ENCODE measurements at regions not wholly inside any gene's neighbourhood (a gene's known extent, or its start where the extent isn't known, plus 50 kb on each side); places are given as distances from the start of the nearest gene placed in this dataset.
"Not testable (repeated sequence)": the region's sequence is repeated elsewhere in the genome, so short reads cannot be mapped to it uniquely, and the experiment has no call there.

- no peak for TF ChIP-seq CTCF (IDR thresholded peaks at IDR 0.05; ENCODE audit: unreplicated experiment)
- H3K36me3 Mint-ChIP-seq (ENCODE audit: insufficient read depth), result no peaks in the 10 kb centered on the region
- peaks cover 21% of the 10 kb centered on the region for H3K4me1 Mint-ChIP-seq (ENCODE audit: low read depth)
- no peak for DNase-seq (ENCODE audit: low spot score, unreplicated experiment)
- no peak overlapping the region for H3K27ac Mint-ChIP-seq
- no peaks in the 10 kb centered on the region for H3K27me3 Mint-ChIP-seq
- no peak overlapping the region for H3K4me3 Mint-ChIP-seq (ENCODE audit: low read depth)
- H3K9me3 Mint-ChIP-seq (ENCODE audit: low read depth), result peaks cover 9% of the 10 kb centered on the region
These were observed 107.5 kb downstream of the SPP2 start for GRCh38 chr2:234157817-234158588.

- no peaks in the 10 kb centered on the region for H3K27me3 Mint-ChIP-seq
- peaks cover 11% of the 10 kb centered on the region for H3K4me1 Mint-ChIP-seq (ENCODE audit: low read depth)
- H3K9me3 Mint-ChIP-seq (ENCODE audit: low read depth), result peaks cover 9% of the 10 kb centered on the region
- no peak overlapping the region for H3K4me3 Mint-ChIP-seq (ENCODE audit: low read depth)
- no peaks in the 10 kb centered on the region for H3K36me3 Mint-ChIP-seq (ENCODE audit: insufficient read depth)
- no peak for DNase-seq (ENCODE audit: low spot score, unreplicated experiment)
- no peak for TF ChIP-seq CTCF (IDR thresholded peaks at IDR 0.05; ENCODE audit: unreplicated experiment)
- peak overlapping the region; percentile 77 for H3K27ac Mint-ChIP-seq
These were observed 105.8 kb downstream of the SPP2 start for GRCh38 chr2:234156326-234156725.

- H3K4me3 Mint-ChIP-seq (ENCODE audit: low read depth); H3K36me3 Mint-ChIP-seq (ENCODE audit: insufficient read depth); H3K27ac Mint-ChIP-seq; H3K9me3 Mint-ChIP-seq (ENCODE audit: low read depth); H3K4me1 Mint-ChIP-seq (ENCODE audit: low read depth); DNase-seq (ENCODE audit: low spot score, unreplicated experiment); H3K27me3 Mint-ChIP-seq: not testable (repeated sequence)
These were observed 102.3 kb downstream of the SPP2 start for GRCh38 chr2:234152835-234153234.

GRCh38 chr2:234147335-234147861, 96.9 kb downstream of the SPP2 start:
- peaks cover 8% of the 10 kb centered on the region for H3K4me1 Mint-ChIP-seq (ENCODE audit: low read depth)
- no peak for DNase-seq (ENCODE audit: low spot score, unreplicated experiment)
- no peak overlapping the region for H3K4me3 Mint-ChIP-seq (ENCODE audit: low read depth)
- no peaks in the 10 kb centered on the region for H3K27me3 Mint-ChIP-seq
- TF ChIP-seq CTCF (IDR thresholded peaks at IDR 0.05; ENCODE audit: unreplicated experiment), result no peak
- H3K9me3 Mint-ChIP-seq (ENCODE audit: low read depth), result no peaks in the 10 kb centered on the region
- H3K27ac Mint-ChIP-seq, result no peak overlapping the region
- H3K36me3 Mint-ChIP-seq (ENCODE audit: insufficient read depth), result no peaks in the 10 kb centered on the region

GRCh38 chr2:234146087-234146826, 95.8 kb downstream of the SPP2 start:
- Mint-ChIP-seq H3K27ac (peak overlapping the region; percentile 85), H3K9me3 (ENCODE audit: low read depth) (no peaks in the 10 kb centered on the region), H3K4me3 (ENCODE audit: low read depth) (no peak overlapping the region), H3K4me1 (ENCODE audit: low read depth) (peaks cover 9% of the 10 kb centered on the region), H3K27me3 (no peaks in the 10 kb centered on the region), H3K36me3 (ENCODE audit: insufficient read depth) (no peaks in the 10 kb centered on the region)
- no peak for TF ChIP-seq CTCF (IDR thresholded peaks at IDR 0.05; ENCODE audit: unreplicated experiment)
- DNase-seq (ENCODE audit: low spot score, unreplicated experiment), result no peak

Measured in progenitor cell of endocrine pancreas (in vitro differentiated cells).